Hypothalamus (tissue), 51 donors: ENCODE measurements at regions not wholly inside any gene's neighbourhood (a gene's known extent, or its start where the extent isn't known, plus 50 kb on each side); places are given as distances from the start of the nearest gene placed in this dataset.

ENCODE experiments used
- DNase-seq, 51 donors: peaks; one replicate each; lab custom pipeline; 2025; lab: John Stamatoyannopoulos, UW

DNA sequence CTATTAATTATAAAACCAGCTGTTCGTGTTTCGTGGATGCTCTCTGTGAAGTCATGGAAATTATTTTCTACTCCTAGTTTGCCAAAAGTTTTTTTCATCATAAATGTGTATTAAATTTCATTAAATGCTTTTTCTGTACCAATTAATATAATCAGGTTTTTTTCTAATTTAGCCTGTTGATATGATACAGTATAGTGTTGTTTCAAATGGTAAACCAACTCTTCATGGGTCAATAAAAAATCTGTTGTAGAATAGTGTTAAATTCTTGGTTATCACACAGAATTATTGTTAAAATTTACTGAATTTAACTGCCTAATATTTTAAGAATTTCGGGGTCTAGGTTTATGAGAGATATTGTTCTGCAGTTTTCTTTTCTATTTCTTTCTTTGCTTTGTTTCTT, 505.9 kb upstream of the MANEA start:
- no peak for DNase-seq

- no peak for DNase-seq
Observed at GRCh38 chr6:95078457-95078856, 498.9 kb upstream of the MANEA start.

- DNase-seq, result no peak
Observed at GRCh38 chr6:95081231-95081630, 496.1 kb upstream of the MANEA start.

GRCh38 chr6:95081949-95082348, 495.4 kb upstream of the MANEA start:
- no peak for DNase-seq

- no peak for DNase-seq
Observed at GRCh38 chr6:95083506-95083905, 493.8 kb upstream of the MANEA start.

DNA sequence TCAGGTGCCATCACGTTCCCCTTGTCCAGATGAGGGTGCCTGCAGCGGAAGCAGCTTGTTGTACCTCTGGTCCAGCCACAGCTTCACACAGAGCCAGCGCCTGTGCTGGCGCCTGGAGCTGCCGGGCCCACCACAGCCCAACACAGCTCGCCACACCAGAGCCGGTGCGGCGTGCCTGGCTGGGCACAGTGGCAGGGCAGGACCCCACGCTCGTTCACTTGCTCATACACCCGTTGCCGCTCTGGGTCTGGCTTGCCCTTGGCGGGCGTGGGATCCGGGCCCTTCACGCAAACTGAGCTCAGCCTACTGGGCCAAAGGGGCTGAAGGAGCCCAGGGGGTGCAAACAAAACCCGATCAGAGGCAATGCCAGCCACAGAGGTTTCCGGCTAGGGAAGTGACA, 492.5 kb upstream of the MANEA start:
- DNase-seq, result no peak

GRCh38 chr6:95087394-95088097, 489.8 kb upstream of the MANEA start:
- DNase-seq, result peak in 17 of 51 donors; percentile 1 to 55 (median 18)

DNA sequence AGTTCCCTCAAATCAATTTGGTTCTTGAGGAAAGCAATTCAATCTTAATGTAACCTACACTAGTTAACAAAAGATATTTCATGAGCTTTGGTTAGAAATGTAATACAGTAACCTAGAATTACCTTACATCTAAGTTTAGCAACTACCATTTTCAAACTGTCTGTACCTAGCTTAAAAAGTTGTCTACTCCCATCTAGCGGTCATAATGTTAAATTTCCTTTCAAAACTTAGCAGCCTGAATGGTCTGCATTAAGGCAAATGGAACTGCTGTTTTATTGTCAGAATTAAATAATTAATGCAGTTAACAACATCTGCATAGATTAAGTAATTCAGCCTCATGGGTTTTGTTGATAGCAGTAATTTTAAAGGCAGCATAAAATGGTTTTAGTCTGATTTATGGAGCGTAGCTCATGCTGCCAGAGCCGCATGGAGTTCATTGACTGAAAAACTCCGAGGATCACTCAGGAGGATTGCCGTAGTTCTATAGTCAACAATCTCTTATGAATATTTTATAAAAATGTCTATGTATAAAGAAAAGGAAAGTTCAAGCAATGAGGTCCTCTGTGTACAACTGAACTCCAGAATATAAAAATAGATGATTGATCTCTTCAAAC, 485.4 kb upstream of the MANEA start:
- DNase-seq, result peak in 1 of 51 donors; percentile 22

GRCh38 chr6:95093154-95093553, 484.2 kb upstream of the MANEA start:
- DNase-seq, result no peak

- DNase-seq, result no peak
Observed at GRCh38 chr6:95094751-95095663, 482.3 kb upstream of the MANEA start.

- no peak for DNase-seq
Observed at GRCh38 chr6:95095855-95096254, 481.5 kb upstream of the MANEA start.

DNA sequence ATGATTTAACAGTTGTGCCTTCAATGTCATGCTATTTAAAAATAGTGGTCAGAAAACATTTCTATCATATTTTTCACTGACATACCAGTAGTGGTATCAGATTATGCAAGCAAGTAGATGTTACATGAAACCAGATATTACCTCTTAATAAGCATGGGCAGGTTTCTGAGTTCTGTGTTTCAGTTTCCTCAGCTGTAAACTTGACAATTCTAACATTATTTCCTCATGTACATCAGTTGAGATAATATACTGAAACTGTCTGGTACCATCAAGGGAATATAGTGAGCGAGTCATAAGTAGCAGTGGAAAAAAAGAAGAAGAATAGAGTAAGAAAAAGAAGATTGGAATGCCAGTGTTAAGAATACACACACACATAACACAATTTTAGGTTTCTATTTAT, 477.9 kb upstream of the MANEA start:
- no peak for DNase-seq

DNA sequence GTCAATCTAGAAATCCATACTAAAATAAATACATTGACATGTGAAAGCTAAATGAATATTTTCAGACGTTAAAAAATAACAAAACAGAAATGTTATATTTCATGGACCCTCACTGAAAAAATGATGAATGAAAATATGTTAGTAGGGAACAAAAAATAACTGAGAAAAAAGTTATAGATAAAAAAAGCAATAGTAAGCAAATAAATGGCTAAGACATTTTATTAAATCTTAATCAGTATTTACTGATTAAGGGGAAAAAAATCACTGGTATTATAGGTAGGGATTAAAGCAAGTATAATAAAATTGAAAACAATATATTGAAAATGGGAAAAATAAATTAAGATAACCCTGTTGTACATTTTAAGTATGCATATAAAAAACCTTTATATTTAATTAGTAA, 468.1 kb upstream of the MANEA start:
- no peak for DNase-seq

GRCh38 chr6:95110767-95111166, 466.6 kb upstream of the MANEA start:
- no peak for DNase-seq

- DNase-seq, result no peak
Observed at GRCh38 chr6:95117236-95117635, 460.1 kb upstream of the MANEA start.

- DNase-seq, result no peak
Observed at GRCh38 chr6:95119927-95120326, 457.4 kb upstream of the MANEA start.

DNA sequence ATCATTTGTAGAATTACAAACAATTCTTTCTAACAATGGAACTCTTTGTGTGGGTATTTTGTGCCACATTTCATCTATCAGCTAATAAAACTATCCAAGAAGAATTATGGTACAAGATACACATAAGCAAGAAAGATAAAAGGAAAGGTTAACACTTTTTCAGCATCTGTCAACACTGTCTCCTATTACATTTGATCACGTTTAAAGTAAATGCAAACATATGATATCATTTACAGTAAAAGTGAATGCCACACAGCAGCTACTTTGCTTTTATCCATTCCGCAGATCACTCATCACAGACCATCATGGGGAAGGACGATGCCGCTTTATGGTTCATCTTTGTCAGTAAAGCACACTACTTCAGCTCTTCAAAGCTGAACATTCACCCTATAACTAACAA, 456.4 kb upstream of the MANEA start:
- no peak for DNase-seq

- no peak for DNase-seq
Observed at GRCh38 chr6:95127261-95127660, 450.1 kb upstream of the MANEA start.

GRCh38 chr6:95128439-95128838, 448.9 kb upstream of the MANEA start:
- DNase-seq, result no peak

GRCh38 chr6:95128947-95129346, 448.4 kb upstream of the MANEA start:
- no peak for DNase-seq

DNA sequence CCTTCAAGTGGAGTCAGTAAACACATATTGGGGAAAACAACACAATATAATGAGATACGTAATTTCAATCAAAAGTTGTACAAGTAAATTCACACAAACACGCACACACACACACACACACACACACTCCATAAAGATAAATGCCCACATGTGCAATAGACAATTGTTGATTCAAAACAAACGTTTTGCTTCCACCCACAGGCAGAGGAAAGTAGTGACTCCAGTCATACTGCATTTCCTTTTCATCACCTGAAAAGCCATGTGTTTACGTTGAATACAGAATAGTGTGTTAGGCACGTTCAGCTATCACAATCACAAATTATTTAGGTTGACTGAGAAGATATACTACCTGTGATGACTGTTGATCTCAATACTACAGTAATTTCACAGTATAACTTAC, 443.8 kb upstream of the MANEA start:
- no peak for DNase-seq

- no peak for DNase-seq
Observed at GRCh38 chr6:95135182-95135581, 442.2 kb upstream of the MANEA start.
